EH (cell line): ENCODE measurements at regions not wholly inside any gene's neighbourhood (a gene's known extent, or its start where the extent isn't known, plus 50 kb on each side); places are given as distances from the start of the nearest gene placed in this dataset.

Experiments
- DNase-seq: peaks from one replicate; pipeline ENCODE4 v3.0.0-alpha.2; 2015; ENCODE audit warnings: low read depth

DNA sequence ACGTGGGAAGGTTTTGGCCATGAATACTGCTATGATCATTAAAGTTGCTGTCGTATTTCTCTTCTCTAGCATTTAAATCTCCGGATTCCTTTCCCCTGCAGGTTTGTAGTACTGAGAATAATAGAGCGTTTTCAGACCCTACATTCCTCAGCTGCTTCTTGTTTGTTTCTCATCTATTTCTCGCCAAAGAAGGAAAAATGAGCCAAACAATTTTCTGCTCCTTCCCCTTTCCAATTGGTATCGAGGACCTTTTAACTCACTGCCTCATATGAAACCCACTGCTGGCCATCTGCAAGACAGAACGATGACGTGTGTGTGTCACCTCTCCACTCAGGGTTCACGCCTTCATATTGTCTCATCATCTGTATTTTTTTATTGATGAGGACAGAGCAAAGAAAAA is 689.4 kb upstream of the WWC1 start:
- peak; percentile 15 for DNase-seq

DNA sequence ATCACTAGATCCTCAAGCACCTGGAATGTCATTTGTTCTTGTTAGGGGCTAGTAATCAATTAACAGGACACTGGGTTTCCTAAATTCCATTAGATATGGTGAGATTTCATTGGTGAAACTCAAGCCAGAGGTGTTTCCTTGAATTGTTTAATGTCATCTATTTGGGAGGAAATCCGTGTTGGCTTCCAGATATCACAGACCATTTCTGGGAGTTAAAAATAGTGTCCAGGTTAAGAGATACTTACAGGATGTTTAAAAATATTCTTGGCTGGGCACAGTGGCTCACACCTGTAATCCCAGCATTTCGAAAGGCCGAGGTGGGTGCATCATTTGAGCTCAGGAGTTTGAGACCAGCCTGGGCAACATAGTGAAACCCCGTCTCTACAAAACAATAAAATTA is 688.3 kb upstream of the WWC1 start:
- DNase-seq: no peak

GRCh38 chr5:167608390-167609272 is 682.8 kb upstream of the WWC1 start:
- no peak for DNase-seq

- no peak for DNase-seq
These were observed 677.0 kb upstream of the WWC1 start for GRCh38 chr5:167614294-167615021.

- DNase-seq: peak; percentile 6
These were observed 675.2 kb upstream of the WWC1 start for GRCh38 chr5:167616043-167616890.

DNA sequence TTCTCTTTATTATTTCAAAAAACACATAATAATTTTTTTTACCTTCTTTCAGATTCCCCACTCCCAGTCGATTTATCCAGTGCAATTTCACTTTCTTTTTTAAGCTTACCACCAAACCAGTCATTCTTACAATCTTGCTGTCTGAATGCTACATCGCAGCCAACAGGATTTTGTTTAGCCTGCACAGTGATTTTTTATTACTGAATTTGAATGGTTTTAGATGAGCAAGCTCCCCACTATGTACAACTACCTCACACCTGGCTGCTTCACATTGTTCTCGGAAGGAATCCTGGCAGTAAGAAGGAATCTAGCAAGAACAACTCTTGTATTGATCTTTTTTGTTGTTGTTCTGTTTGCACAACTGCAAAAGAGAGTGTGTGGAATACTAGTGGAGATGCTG is 668.1 kb upstream of the WWC1 start:
- no peak for DNase-seq

DNA sequence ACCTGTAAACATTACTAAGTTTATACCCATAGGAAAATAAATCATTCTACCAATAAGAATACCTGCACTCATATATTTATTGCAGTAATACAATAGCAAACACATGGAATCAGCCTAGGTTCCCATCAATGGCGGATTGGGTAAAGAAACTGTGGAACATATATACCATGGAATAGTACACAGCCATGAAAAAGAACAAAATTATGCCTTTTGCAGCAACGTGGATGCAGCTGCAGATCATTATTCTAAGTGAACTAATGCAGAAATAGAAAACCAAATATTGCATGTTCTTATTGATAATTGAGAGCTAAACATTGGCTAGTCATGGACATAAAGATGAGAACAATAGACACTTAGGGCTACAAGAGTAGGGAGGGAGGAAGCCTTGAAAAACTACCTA is 667.4 kb upstream of the WWC1 start:
- DNase-seq: no peak

GRCh38 chr5:167626341-167627123 is 664.9 kb upstream of the WWC1 start:
- DNase-seq: peak; percentile 10

- DNase-seq: no peak
These were observed 661.8 kb upstream of the WWC1 start for GRCh38 chr5:167629634-167630033.

DNA sequence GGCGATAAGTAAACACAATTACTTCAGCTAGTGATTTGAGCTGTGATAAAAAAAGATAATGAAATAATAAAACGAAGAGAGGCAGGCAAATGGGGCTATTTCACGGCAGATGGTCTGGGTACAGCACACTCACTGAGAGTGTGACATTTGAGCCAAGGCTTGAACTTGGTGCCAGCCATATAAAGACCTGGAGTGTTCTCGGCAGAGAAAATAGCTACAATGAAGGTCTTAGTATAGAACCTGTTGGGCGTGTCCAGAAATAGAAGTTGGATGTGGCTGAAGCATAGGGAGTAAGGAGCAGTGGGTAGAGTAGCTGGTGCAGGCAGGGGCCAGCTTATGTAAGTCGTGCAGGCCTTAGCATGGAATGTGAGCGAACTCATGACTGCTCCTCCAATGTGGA is 660.3 kb upstream of the WWC1 start:
- DNase-seq: no peak

- no peak for DNase-seq
These were observed 658.3 kb upstream of the WWC1 start for GRCh38 chr5:167633114-167633513.

GRCh38 chr5:167633931-167634341 is 657.5 kb upstream of the WWC1 start:
- peak; percentile 96 for DNase-seq

GRCh38 chr5:167634432-167634831 is 657.0 kb upstream of the WWC1 start:
- DNase-seq: peak; percentile 88

DNA sequence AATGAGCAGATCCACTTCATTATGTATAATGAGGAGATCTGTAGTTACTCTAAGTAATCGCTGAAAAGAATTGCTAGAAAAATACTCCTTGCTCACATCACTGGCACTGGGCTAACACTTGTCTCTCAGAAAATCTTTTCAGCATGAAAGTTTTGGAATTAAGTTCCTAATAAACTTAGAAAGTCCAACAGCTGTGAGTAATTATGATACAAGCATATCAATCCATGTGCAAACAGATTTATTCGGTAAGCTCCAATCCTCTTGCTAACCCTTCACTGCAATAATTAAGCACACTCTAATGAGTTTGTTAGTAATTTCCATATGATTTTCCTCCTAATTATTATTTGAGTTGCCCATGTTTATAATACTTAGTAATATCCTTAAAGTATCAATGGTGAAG is 652.6 kb upstream of the WWC1 start:
- DNase-seq: peak; percentile 22

DNA sequence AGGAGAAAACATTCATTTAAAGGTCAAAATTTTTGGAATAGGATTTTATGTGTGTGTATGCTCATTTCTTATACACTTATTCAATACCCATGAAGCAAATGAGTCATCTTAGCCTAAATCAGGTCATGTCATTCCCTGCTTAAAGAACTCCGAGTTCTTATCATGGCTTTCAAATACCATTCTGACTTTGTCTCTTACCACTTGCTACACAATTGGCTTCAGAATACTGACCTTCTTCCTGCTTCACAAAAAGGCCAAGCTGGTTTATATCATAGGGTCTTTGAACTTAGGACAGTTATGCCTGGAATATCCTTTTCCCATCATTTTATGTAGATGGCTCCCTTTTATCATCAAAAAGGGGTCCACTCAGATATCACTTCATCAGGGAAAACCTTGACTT is 652.2 kb upstream of the WWC1 start:
- DNase-seq: peak; percentile 69

- DNase-seq: peak; percentile 81
These were observed 651.7 kb upstream of the WWC1 start for GRCh38 chr5:167639766-167640165.

DNA sequence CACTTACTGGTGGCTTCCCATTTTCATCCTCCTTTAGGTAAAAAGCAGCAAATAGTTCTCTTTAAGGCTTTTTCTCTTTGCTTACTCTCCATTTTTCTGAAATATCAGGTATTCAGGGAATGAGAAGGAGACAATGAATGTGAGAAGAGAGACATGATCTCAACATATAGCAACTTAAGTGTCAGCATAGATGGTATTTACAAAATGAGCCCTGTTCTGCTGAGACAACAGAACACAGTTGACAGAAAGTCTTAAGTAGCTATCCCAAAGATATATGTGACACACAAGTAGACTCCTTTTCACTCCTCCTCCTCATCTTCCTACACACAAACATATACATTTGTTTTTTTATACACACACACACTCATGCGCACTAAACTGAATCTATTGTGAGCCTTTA is 649.3 kb upstream of the WWC1 start:
- DNase-seq: peak; percentile 21

- peak; percentile 98 for DNase-seq
These were observed 648.5 kb upstream of the WWC1 start for GRCh38 chr5:167642779-167643517.

DNA sequence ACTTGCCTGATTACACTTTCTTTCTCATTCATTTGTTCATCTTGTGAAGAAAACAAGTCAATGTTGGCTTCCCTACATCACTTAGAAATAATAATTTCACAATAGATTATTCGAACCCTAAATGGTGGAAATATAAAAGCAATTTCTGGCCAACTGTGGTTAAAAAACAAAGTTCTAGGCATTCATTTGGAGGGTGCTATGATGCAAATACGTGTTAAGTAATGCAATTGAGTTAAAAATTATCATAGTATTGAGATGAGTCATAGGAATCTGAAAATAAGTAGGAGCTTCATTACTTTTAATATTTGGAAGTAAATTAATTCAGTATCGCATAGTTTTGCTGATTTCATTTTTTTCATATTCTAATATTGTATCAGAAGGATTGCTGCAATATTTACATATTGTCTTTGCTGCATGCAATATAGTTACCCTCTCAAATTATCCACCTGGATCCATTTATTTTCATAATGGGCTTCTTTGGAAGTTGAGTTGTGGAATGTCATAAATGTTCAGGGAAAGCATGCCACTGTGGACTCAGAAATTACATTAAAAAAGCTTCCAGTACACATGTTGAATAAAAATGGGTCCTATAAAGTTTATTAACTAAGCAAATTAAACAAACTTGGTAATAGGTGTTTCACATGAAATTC is 647.7 kb upstream of the WWC1 start:
- DNase-seq: peak; percentile 52

DNA sequence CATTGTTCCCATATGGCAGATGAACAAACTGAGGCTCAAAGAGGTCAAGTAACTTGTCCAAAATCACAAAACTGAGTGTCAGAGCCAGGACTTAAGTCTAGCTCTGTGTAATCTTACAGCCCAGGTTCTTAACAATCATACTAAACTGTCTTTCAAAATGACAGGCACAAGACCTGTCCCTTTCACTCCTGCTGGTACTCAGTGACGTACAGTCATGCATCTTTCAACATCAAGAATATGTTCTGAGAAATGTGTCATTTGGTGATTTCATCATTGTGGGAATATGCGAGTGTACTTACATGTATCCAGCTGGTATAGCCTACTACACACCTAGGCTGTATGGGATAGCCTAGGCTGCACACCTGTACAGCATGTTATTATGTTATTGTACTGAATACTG is 646.8 kb upstream of the WWC1 start:
- peak; percentile 22 for DNase-seq
